SJCRH30 (cell line): ENCODE measurements at regions not wholly inside any gene's neighbourhood (a gene's known extent, or its start where the extent isn't known, plus 50 kb on each side); places are given as distances from the start of the nearest gene placed in this dataset.

Experiments used
- DNase-seq, 2 experiments: peaks; one replicate each; pipeline ENCODE4 v3.0.0-alpha.2; 2015 to 2020
- H3K27ac ChIP-seq: fragments of 250-450 bp; sonication (Bioruptor Pico); 2 replicates; pipeline ENCODE4 v1.5.1; 2020; ENCODE audit warnings: mild to moderate bottlenecking, moderate library complexity
- H3K27me3 ChIP-seq: fragments of 250-450 bp; sonication (Bioruptor Pico); 2 replicates; pipeline ENCODE4 v1.5.1; 2020; ENCODE audit warnings: mild to moderate bottlenecking, moderate library complexity
- H3K36me3 ChIP-seq: fragments of 250-450 bp; sonication (Bioruptor Pico); 2 replicates; pipeline ENCODE4 v1.5.1; 2020; ENCODE audit warnings: mild to moderate bottlenecking, moderate library complexity
- H3K4me1 ChIP-seq: fragments of 250-450 bp; sonication (Bioruptor Pico); 2 replicates; pipeline ENCODE4 v1.5.1; 2020; ENCODE audit warnings: mild to moderate bottlenecking, moderate library complexity
- H3K4me3 ChIP-seq: fragments of 250-450 bp; sonication (Bioruptor Pico); 2 replicates; pipeline ENCODE4 v1.5.1; 2020; ENCODE audit warnings: mild to moderate bottlenecking, moderate library complexity
- H3K9me3 ChIP-seq: fragments of 250-450 bp; sonication (Bioruptor Pico); replicated peaks from 2 replicates; pipeline ENCODE4 v1.5.1; 2020; ENCODE audit warnings: mild to moderate bottlenecking, moderate library complexity

GRCh38 chr5:18027241-18027867, 393.1 kb downstream of the TAF11L14 start:
- DNase-seq: no peak
- no peak overlapping the region for H3K27ac ChIP-seq
- H3K9me3 ChIP-seq: no peaks in the 10 kb centered on the region
- no peak overlapping the region for H3K4me3 ChIP-seq
- no peaks in the 10 kb centered on the region for H3K27me3 ChIP-seq
- H3K36me3 ChIP-seq: no peaks in the 10 kb centered on the region
- no peaks in the 10 kb centered on the region for H3K4me1 ChIP-seq

GRCh38 chr5:18028036-18028435, 393.8 kb downstream of the TAF11L14 start:
- Histone ChIP-seq H3K4me3 (no peak overlapping the region), H3K27me3 (no peaks in the 10 kb centered on the region), H3K4me1 (no peaks in the 10 kb centered on the region), H3K36me3 (no peaks in the 10 kb centered on the region), H3K9me3 (no peaks in the 10 kb centered on the region), H3K27ac (no peak overlapping the region)
- no peak for DNase-seq

- Histone ChIP-seq H3K4me3 (no peak overlapping the region), H3K4me1 (peaks cover 17% of the 10 kb centered on the region), H3K36me3 (no peaks in the 10 kb centered on the region), H3K9me3 (no peaks in the 10 kb centered on the region), H3K27me3 (no peaks in the 10 kb centered on the region), H3K27ac (no peak overlapping the region)
- DNase-seq: no peak
These were observed 398.5 kb downstream of the TAF11L14 start for GRCh38 chr5:18032744-18033143.

- H3K9me3 ChIP-seq: no peaks in the 10 kb centered on the region
- no peak overlapping the region for H3K4me3 ChIP-seq
- peaks cover 17% of the 10 kb centered on the region for H3K4me1 ChIP-seq
- H3K36me3 ChIP-seq: no peaks in the 10 kb centered on the region
- H3K27me3 ChIP-seq: no peaks in the 10 kb centered on the region
- no peak for DNase-seq
- peak overlapping the region; percentile 84; the same call in 1 of the 2 replicates for H3K27ac ChIP-seq
These were observed 402.3 kb downstream of the TAF11L14 start for GRCh38 chr5:18036531-18036930.

GRCh38 chr5:18037718-18038117, 403.5 kb downstream of the TAF11L14 start:
- H3K27ac ChIP-seq: no peak overlapping the region
- no peaks in the 10 kb centered on the region for H3K9me3 ChIP-seq
- H3K4me3 ChIP-seq: no peak overlapping the region
- no peak for DNase-seq
- H3K4me1 ChIP-seq: peaks cover 17% of the 10 kb centered on the region
- H3K36me3 ChIP-seq: no peaks in the 10 kb centered on the region
- H3K27me3 ChIP-seq: no peaks in the 10 kb centered on the region

- Histone ChIP-seq H3K4me1 (peaks cover 6% of the 10 kb centered on the region; the same call in 1 of the 2 replicates), H3K9me3 (no peaks in the 10 kb centered on the region), H3K36me3 (no peaks in the 10 kb centered on the region), H3K27me3 (no peaks in the 10 kb centered on the region), H3K27ac (no peak overlapping the region), H3K4me3 (no peak overlapping the region)
- DNase-seq: peak; percentile 6 to 76
These were observed 409.1 kb downstream of the TAF11L14 start for GRCh38 chr5:18043344-18043743.

- Histone ChIP-seq H3K27ac (no peak overlapping the region), H3K4me3 (no peak overlapping the region), H3K36me3 (no peaks in the 10 kb centered on the region), H3K9me3 (no peaks in the 10 kb centered on the region), H3K27me3 (no peaks in the 10 kb centered on the region), H3K4me1 (no peaks in the 10 kb centered on the region)
- DNase-seq: no peak
These were observed 414.2 kb downstream of the TAF11L14 start for GRCh38 chr5:18048449-18048848.

- Histone ChIP-seq H3K27me3 (no peaks in the 10 kb centered on the region), H3K4me3 (no peak overlapping the region), H3K4me1 (no peaks in the 10 kb centered on the region), H3K27ac (no peak overlapping the region), H3K36me3 (no peaks in the 10 kb centered on the region), H3K9me3 (no peaks in the 10 kb centered on the region)
- no peak for DNase-seq
These were observed 416.1 kb downstream of the TAF11L14 start for GRCh38 chr5:18050345-18050744.

GRCh38 chr5:18050776-18051175, 416.5 kb downstream of the TAF11L14 start:
- Histone ChIP-seq H3K4me1 (no peaks in the 10 kb centered on the region), H3K27me3 (no peaks in the 10 kb centered on the region), H3K4me3 (no peak overlapping the region), H3K27ac (no peak overlapping the region), H3K9me3 (no peaks in the 10 kb centered on the region), H3K36me3 (no peaks in the 10 kb centered on the region)
- DNase-seq: no peak

- DNase-seq: no peak
- Histone ChIP-seq H3K27ac (no peak overlapping the region), H3K4me1 (no peaks in the 10 kb centered on the region), H3K27me3 (no peaks in the 10 kb centered on the region), H3K36me3 (no peaks in the 10 kb centered on the region), H3K4me3 (no peak overlapping the region), H3K9me3 (no peaks in the 10 kb centered on the region)
These were observed 417.7 kb downstream of the TAF11L14 start for GRCh38 chr5:18051953-18052352.

- no peaks in the 10 kb centered on the region for H3K36me3 ChIP-seq
These were observed 418.3 kb downstream of the TAF11L14 start for GRCh38 chr5:18052569-18052968.

GRCh38 chr5:18057725-18058124, 423.5 kb downstream of the TAF11L14 start:
- Histone ChIP-seq H3K27me3 (no peaks in the 10 kb centered on the region), H3K36me3 (no peaks in the 10 kb centered on the region), H3K9me3 (no peaks in the 10 kb centered on the region), H3K27ac (no peak overlapping the region), H3K4me3 (no peak overlapping the region), H3K4me1 (no peaks in the 10 kb centered on the region)
- no peak for DNase-seq

More at GRCh38 chr5:18052569-18052968, 418.3 kb downstream of the TAF11L14 start:
- Histone ChIP-seq H3K4me1 (no peaks in the 10 kb centered on the region), H3K27ac (no peak overlapping the region), H3K9me3 (no peaks in the 10 kb centered on the region), H3K4me3 (no peak overlapping the region), H3K27me3 (no peaks in the 10 kb centered on the region)
- no peak for DNase-seq

GRCh38 chr5:18067615-18068014, 433.4 kb downstream of the TAF11L14 start:
- Histone ChIP-seq H3K27ac (no peak overlapping the region), H3K36me3 (no peaks in the 10 kb centered on the region), H3K27me3 (no peaks in the 10 kb centered on the region), H3K9me3 (no peaks in the 10 kb centered on the region), H3K4me1 (peaks cover 20% of the 10 kb centered on the region), H3K4me3 (no peak overlapping the region)
- DNase-seq: no peak

- Histone ChIP-seq H3K4me3 (no peak overlapping the region; the same call in 1 of the 2 replicates), H3K4me1 (peaks cover 20% of the 10 kb centered on the region), H3K27me3 (no peaks in the 10 kb centered on the region), H3K27ac (peak overlapping the region; percentile 59), H3K36me3 (no peaks in the 10 kb centered on the region), H3K9me3 (no peaks in the 10 kb centered on the region)
- peak; percentile 71 to 88 for DNase-seq
These were observed 434.6 kb downstream of the TAF11L14 start for GRCh38 chr5:18068826-18069225.

GRCh38 chr5:18069790-18070189, 435.5 kb downstream of the TAF11L14 start:
- Histone ChIP-seq H3K4me3 (no peak overlapping the region), H3K27ac (peak overlapping the region; percentile 59; the same call in 1 of the 2 replicates), H3K4me1 (peaks cover 20% of the 10 kb centered on the region), H3K27me3 (no peaks in the 10 kb centered on the region), H3K9me3 (no peaks in the 10 kb centered on the region), H3K36me3 (no peaks in the 10 kb centered on the region)
- DNase-seq: no peak

- Histone ChIP-seq H3K36me3 (no peaks in the 10 kb centered on the region), H3K4me1 (peaks cover 18% of the 10 kb centered on the region), H3K9me3 (no peaks in the 10 kb centered on the region), H3K27me3 (no peaks in the 10 kb centered on the region), H3K27ac (no peak overlapping the region), H3K4me3 (no peak overlapping the region)
- no peak for DNase-seq
These were observed 438.3 kb downstream of the TAF11L14 start for GRCh38 chr5:18072600-18072999.
